CD4-positive, alpha-beta memory T cell (primary cell): ENCODE measurements at regions not wholly inside any gene's neighbourhood (a gene's known extent, or its start where the extent isn't known, plus 50 kb on each side); places are given as distances from the start of the nearest gene placed in this dataset.

ENCODE experiments used
- CTCF ChIA-PET: fragments of 350-600 bp; sonication (Branson Sonifier 250); formaldehyde crosslinking; loops from one replicate; lab custom pipeline; 2021; ENCODE audit warnings: inconsistent platforms; ENCODE audit not compliant: partially characterized antibody; lab: Charles Lee
- POLR2A ChIA-PET: fragments of 350-600 bp; sonication (Branson Sonifier 250); formaldehyde crosslinking; loops from one replicate; lab custom pipeline; 2021; ENCODE audit not compliant: partially characterized antibody; lab: Charles Lee
- DNase-seq, 5 donors: peaks; one replicate each; pipeline versions ENCODE4 v3.0.0 to v3.0.0-alpha.2; 2020 to 2022; ENCODE audit warnings: mixed read lengths in 1 of 5
- H3K27ac ChIP-seq: one replicate; pipeline ENCODE4 v1.7.0; 2013; ENCODE audit warnings: low read depth, low read length
- H3K27me3 ChIP-seq: 2 replicates; pipeline ENCODE4 v1.7.0; 2013; ENCODE audit warnings: mild to moderate bottlenecking, low read length, moderate library complexity; ENCODE audit not compliant: insufficient read depth
- H3K36me3 ChIP-seq: 2 replicates; pipeline ENCODE4 v1.7.0; 2013; ENCODE audit warnings: mild to moderate bottlenecking, low read length, moderate library complexity; ENCODE audit not compliant: insufficient read depth
- H3K4me1 ChIP-seq: 2 replicates; pipeline ENCODE4 v1.7.0; 2013; ENCODE audit warnings: mild to moderate bottlenecking, low read length, moderate library complexity; ENCODE audit not compliant: insufficient read depth
- H3K4me3 ChIP-seq, 2 donors: one replicate each; pipeline ENCODE4 v1.7.0; 2013; ENCODE audit warnings: low read length in 2 of 2, mild to moderate bottlenecking in 1 of 2
- H3K9me3 ChIP-seq, 2 donors: one replicate each; pipeline ENCODE4 v1.7.0; 2013; ENCODE audit warnings: low read length in 2 of 2, control low read depth in 1 of 2; ENCODE audit not compliant: control insufficient read depth in 1 of 2
- H3K27ac Mint-ChIP-seq, 7 donors: one replicate each; pipeline ENCODE4 v1.8.0; 2020 to 2021; ENCODE audit warnings: mixed read lengths in 7 of 7, mild to moderate bottlenecking in 6 of 7, inconsistent platforms in 3 of 7, moderate library complexity in 3 of 7
- H3K27me3 Mint-ChIP-seq, 2 donors: one replicate each; pipeline ENCODE4 v1.8.0; 2020 to 2021; ENCODE audit warnings: mixed read lengths in 2 of 2
- H3K36me3 Mint-ChIP-seq, 2 donors: one replicate each; pipeline ENCODE4 v1.8.0; 2020 to 2021; ENCODE audit warnings: mixed read lengths in 2 of 2, inconsistent platforms in 1 of 2, mild to moderate bottlenecking in 1 of 2
- H3K4me1 Mint-ChIP-seq, 4 donors: one replicate each; pipeline ENCODE4 v1.8.0; 2020 to 2021; ENCODE audit warnings: mixed read lengths in 4 of 4, mild to moderate bottlenecking in 1 of 4
- H3K4me3 Mint-ChIP-seq, 8 donors: one replicate each; pipeline ENCODE4 v1.8.0; 2020 to 2021; ENCODE audit warnings: mixed read lengths in 8 of 8, mild to moderate bottlenecking in 7 of 8, moderate library complexity in 6 of 8, inconsistent platforms in 3 of 8
- H3K9me3 Mint-ChIP-seq, 8 donors: one replicate each; pipeline ENCODE4 v1.8.0; 2020 to 2021; ENCODE audit warnings: mixed read lengths in 8 of 8, mild to moderate bottlenecking in 5 of 8, inconsistent platforms in 3 of 8, moderate library complexity in 1 of 8
- intact Hi-C: fragments of 100-400 bp; cut with micrococcal nuclease; formaldehyde crosslinking; loops from one replicate; pipeline ENCODE4 v1.15.1; 2023

- no peak overlapping the region for H3K27ac Mint-ChIP-seq
- H3K9me3 ChIP-seq = no peaks in the 10 kb centered on the region
- DNase-seq = no peak
- H3K36me3 Mint-ChIP-seq = no peaks in the 10 kb centered on the region
- peaks cover 4 to 21% (median 15%) of the 10 kb centered on the region in 4 donors for H3K4me1 Mint-ChIP-seq
- H3K27ac ChIP-seq = no peak overlapping the region
- H3K4me1 ChIP-seq = peaks cover 15% of the 10 kb centered on the region
- ChIA-PET CTCF (interaction anchor here (1.9 kb wide), 1 partner anchor 98 kb away, joined by 5 read pairs; no protein-coding TSS in a partner anchor), POLR2A (no interaction called here)
- H3K4me3 Mint-ChIP-seq = no peak overlapping the region
- no peak overlapping the region for H3K4me3 ChIP-seq
- no peaks in the 10 kb centered on the region for H3K27me3 ChIP-seq
- H3K27me3 Mint-ChIP-seq = peaks cover 2 to 4% of the 10 kb centered on the region in 2 donors
- intact Hi-C loops = no loop called here
- H3K9me3 Mint-ChIP-seq = peaks cover 0 to 3% (median 0%) of the 10 kb centered on the region in 8 donors
- H3K36me3 ChIP-seq = no peaks in the 10 kb centered on the region
Measured at GRCh38 chr9:95629585-95629984, 112.8 kb upstream of the PTCH1 start.

- Mint-ChIP-seq H3K27me3 (peaks cover 2 to 5% of the 10 kb centered on the region in 2 donors), H3K27ac (no peak overlapping the region), H3K36me3 (no peaks in the 10 kb centered on the region), H3K4me3 (peak overlapping the region in 4 of 8 donors; percentile 33 to 78 (median 46)), H3K9me3 (peaks cover 0 to 3% (median 0%) of the 10 kb centered on the region in 8 donors), H3K4me1 (peaks cover 4 to 21% (median 15%) of the 10 kb centered on the region in 4 donors)
- intact Hi-C loops = no loop called here
- Histone ChIP-seq H3K36me3 (no peaks in the 10 kb centered on the region), H3K27ac (no peak overlapping the region), H3K9me3 (no peaks in the 10 kb centered on the region), H3K4me1 (peaks cover 15% of the 10 kb centered on the region), H3K27me3 (no peaks in the 10 kb centered on the region), H3K4me3 (no peak overlapping the region)
- no peak for DNase-seq
- CTCF ChIA-PET = no interaction called here
- POLR2A ChIA-PET = no interaction called here
Measured at GRCh38 chr9:95627802-95628201, 111.0 kb upstream of the PTCH1 start.

- peak in 4 of 5 donors; percentile 18 to 61 (median 34) for DNase-seq
- POLR2A ChIA-PET = no interaction called here
- Histone ChIP-seq H3K4me3 (no peak overlapping the region), H3K4me1 (peaks cover 15% of the 10 kb centered on the region), H3K27ac (no peak overlapping the region), H3K27me3 (no peaks in the 10 kb centered on the region), H3K9me3 (no peaks in the 10 kb centered on the region), H3K36me3 (no peaks in the 10 kb centered on the region)
- Mint-ChIP-seq H3K27me3 (peaks cover 2 to 5% of the 10 kb centered on the region in 2 donors), H3K9me3 (peaks cover 0 to 3% (median 0%) of the 10 kb centered on the region in 8 donors), H3K4me1 (peaks cover 4 to 21% (median 15%) of the 10 kb centered on the region in 4 donors), H3K36me3 (no peaks in the 10 kb centered on the region), H3K4me3 (peak overlapping the region in 6 of 8 donors; percentile 17 to 78 (median 60)), H3K27ac (peak overlapping the region in 5 of 7 donors; percentile 13 to 77 (median 62))
- CTCF ChIA-PET = no interaction called here
- intact Hi-C loops = no loop called here
Measured at GRCh38 chr9:95626885-95627558, 110.3 kb upstream of the PTCH1 start.

- Mint-ChIP-seq H3K9me3 (peaks cover 0 to 3% (median 0%) of the 10 kb centered on the region in 8 donors), H3K27me3 (peaks cover 2 to 3% of the 10 kb centered on the region in 2 donors), H3K4me3 (peak overlapping the region in 2 of 8 donors; percentile 72 to 73), H3K4me1 (peaks cover 4 to 21% (median 15%) of the 10 kb centered on the region in 4 donors), H3K36me3 (no peaks in the 10 kb centered on the region), H3K27ac (peak overlapping the region in 1 of 7 donors; percentile 62)
- no peaks in the 10 kb centered on the region for H3K9me3 ChIP-seq
- ChIA-PET CTCF (no interaction called here), POLR2A (no interaction called here)
- no peaks in the 10 kb centered on the region for H3K27me3 ChIP-seq
- DNase-seq = no peak
- no peak overlapping the region for H3K27ac ChIP-seq
- intact Hi-C loops = no loop called here
- peaks cover 15% of the 10 kb centered on the region for H3K4me1 ChIP-seq
- no peaks in the 10 kb centered on the region for H3K36me3 ChIP-seq
- H3K4me3 ChIP-seq = no peak overlapping the region
Measured at GRCh38 chr9:95626341-95626740, 109.6 kb upstream of the PTCH1 start.

GRCh38 chr9:95623640-95624039 is 106.9 kb upstream of the PTCH1 start:
- Histone ChIP-seq H3K9me3 (no peaks in the 10 kb centered on the region), H3K4me1 (peaks cover 15% of the 10 kb centered on the region), H3K27me3 (no peaks in the 10 kb centered on the region), H3K36me3 (no peaks in the 10 kb centered on the region), H3K27ac (no peak overlapping the region), H3K4me3 (no peak overlapping the region)
- peaks cover 0 to 3% (median 0%) of the 10 kb centered on the region in 8 donors for H3K9me3 Mint-ChIP-seq
- intact Hi-C loops = no loop called here
- H3K27ac Mint-ChIP-seq = no peak overlapping the region
- peaks cover 2 to 3% of the 10 kb centered on the region in 2 donors for H3K27me3 Mint-ChIP-seq
- H3K4me1 Mint-ChIP-seq = peaks cover 4 to 21% (median 15%) of the 10 kb centered on the region in 4 donors
- POLR2A ChIA-PET = no interaction called here
- no peak overlapping the region for H3K4me3 Mint-ChIP-seq
- DNase-seq = no peak
- CTCF ChIA-PET = no interaction called here
- H3K36me3 Mint-ChIP-seq = no peaks in the 10 kb centered on the region

GRCh38 chr9:95620722-95621121 is 104.0 kb upstream of the PTCH1 start:
- Histone ChIP-seq H3K9me3 (no peaks in the 10 kb centered on the region), H3K36me3 (no peaks in the 10 kb centered on the region), H3K4me3 (no peak overlapping the region), H3K4me1 (no peaks in the 10 kb centered on the region), H3K27me3 (no peaks in the 10 kb centered on the region), H3K27ac (no peak overlapping the region)
- H3K9me3 Mint-ChIP-seq = peaks cover 0 to 2% (median 0%) of the 10 kb centered on the region in 8 donors
- intact Hi-C loops = no loop called here
- H3K4me3 Mint-ChIP-seq = no peak overlapping the region
- H3K27ac Mint-ChIP-seq = no peak overlapping the region
- H3K4me1 Mint-ChIP-seq = peaks cover 0 to 1% (median 0%) of the 10 kb centered on the region in 4 donors
- POLR2A ChIA-PET = no interaction called here
- CTCF ChIA-PET = no interaction called here
- H3K27me3 Mint-ChIP-seq = peaks cover 3% of the 10 kb centered on the region in 2 donors
- no peaks in the 10 kb centered on the region for H3K36me3 Mint-ChIP-seq
- DNase-seq = no peak

- no peak overlapping the region for H3K4me3 Mint-ChIP-seq
- intact Hi-C loops = no loop called here
Measured at GRCh38 chr9:95620314-95620713, 103.5 kb upstream of the PTCH1 start.

More at GRCh38 chr9:95620314-95620713, 103.5 kb upstream of the PTCH1 start:
- H3K27me3 ChIP-seq = no peaks in the 10 kb centered on the region
- H3K27ac Mint-ChIP-seq = no peak overlapping the region
- no peak for DNase-seq
- no peak overlapping the region for H3K4me3 ChIP-seq
- H3K9me3 ChIP-seq = no peaks in the 10 kb centered on the region
- H3K9me3 Mint-ChIP-seq = peaks cover 0 to 2% (median 0%) of the 10 kb centered on the region in 8 donors
- H3K4me1 Mint-ChIP-seq = peaks cover 0 to 1% (median 0%) of the 10 kb centered on the region in 4 donors
- H3K36me3 Mint-ChIP-seq = no peaks in the 10 kb centered on the region
- H3K27ac ChIP-seq = no peak overlapping the region
- CTCF ChIA-PET = no interaction called here
- H3K4me1 ChIP-seq = no peaks in the 10 kb centered on the region
- peaks cover 3% of the 10 kb centered on the region in 2 donors for H3K27me3 Mint-ChIP-seq
- no peaks in the 10 kb centered on the region for H3K36me3 ChIP-seq
- POLR2A ChIA-PET = no interaction called here
